HG03432 (cell line): ENCODE measurements at regions not wholly inside any gene's neighbourhood (a gene's known extent, or its start where the extent isn't known, plus 50 kb on each side); places are given as distances from the start of the nearest gene placed in this dataset.
A peak's percentile ranks its signal among the peaks of the same experiment; 100 is the strongest.
"Not testable (repeated sequence)": the region's sequence is repeated elsewhere in the genome, so short reads cannot be mapped to it uniquely, and the experiment has no call there.

Experiments used
- ATAC-seq: cut with Tn5 transposase; IDR thresholded peaks from one replicate; pipeline ENCODE4 v1.9.1; 2021; ENCODE audit warnings: mild to moderate bottlenecking, moderate library complexity; ENCODE audit not compliant: unreplicated experiment

DNA sequence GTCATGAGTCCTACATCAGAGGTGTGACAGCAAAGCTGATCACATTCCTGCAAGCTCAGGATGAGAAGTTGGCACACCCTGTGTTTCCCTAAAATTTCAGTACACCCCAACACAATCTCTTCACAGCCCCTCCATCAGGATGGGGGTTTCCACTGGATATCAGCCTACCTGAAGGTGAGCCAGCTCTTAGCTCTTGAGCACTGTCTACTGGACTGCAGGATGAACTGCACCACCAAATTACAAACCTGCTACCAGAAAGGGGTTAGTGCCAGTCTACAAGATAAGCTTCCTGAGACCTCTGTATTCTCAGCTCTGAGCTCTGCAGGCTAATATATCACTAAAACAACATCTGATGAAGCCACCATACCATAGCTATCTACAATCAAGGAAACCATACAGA lies 1616.2 kb upstream of the SPRY2 start:
- ATAC-seq: peak; percentile 44

GRCh38 chr13:81929988-81930387 lies 1589.1 kb upstream of the SPRY2 start:
- ATAC-seq: no peak

DNA sequence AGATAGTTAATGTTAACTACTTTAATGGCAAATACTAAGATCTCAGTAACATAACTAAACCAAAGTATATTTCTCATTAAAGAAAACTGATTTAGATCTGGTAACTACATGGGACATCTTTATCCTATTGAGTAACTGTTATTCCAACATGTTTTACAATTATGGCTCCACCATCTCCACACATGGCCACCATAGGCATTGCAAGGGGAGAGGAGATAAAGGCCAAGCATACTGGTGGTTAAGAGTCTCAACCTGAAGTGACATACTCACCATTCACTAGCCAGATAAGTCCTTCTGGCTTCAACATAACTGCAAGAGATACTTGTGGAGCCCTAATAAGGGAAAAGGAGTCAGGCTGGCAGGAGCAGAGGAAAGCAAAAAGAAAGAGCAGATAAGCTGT lies 1586.4 kb upstream of the SPRY2 start:
- no peak for ATAC-seq

DNA sequence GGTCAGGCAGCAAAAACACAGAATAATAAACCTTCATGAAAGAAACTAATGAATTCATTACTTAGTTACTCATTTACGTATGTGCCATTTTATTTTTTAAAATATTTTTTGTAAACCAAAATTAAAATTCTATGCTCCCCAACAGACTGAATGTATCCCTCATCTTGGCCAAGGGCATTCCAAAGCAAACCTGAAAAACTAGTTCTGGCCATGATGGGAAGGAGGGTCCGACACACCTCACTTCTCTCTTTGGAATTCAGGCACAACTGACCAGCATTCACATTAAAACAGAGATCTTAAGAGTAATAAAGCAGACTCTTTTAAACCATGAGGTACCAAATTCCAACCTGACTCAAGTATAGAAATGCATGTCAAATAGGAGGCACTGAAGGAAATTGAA lies 1576.9 kb upstream of the SPRY2 start:
- ATAC-seq: no peak

DNA sequence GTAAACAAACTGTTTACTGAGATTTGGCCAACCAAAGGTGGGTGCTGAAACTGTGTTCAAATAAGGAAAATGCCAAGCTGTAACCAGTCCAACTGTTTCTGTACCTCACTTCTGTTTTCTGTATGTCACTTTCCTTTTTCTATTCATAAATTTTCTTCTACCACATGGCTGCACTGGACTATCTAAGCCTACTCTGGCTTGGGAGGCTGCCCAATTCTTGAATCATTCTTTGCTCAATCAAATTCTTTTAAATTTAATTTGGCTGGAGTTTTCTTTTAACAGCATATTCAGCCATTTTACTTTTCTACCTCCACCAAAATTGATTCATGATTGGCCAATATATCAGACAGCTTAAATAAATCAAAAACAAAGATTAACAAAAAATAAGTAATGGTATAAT lies 1575.5 kb upstream of the SPRY2 start:
- no peak for ATAC-seq

DNA sequence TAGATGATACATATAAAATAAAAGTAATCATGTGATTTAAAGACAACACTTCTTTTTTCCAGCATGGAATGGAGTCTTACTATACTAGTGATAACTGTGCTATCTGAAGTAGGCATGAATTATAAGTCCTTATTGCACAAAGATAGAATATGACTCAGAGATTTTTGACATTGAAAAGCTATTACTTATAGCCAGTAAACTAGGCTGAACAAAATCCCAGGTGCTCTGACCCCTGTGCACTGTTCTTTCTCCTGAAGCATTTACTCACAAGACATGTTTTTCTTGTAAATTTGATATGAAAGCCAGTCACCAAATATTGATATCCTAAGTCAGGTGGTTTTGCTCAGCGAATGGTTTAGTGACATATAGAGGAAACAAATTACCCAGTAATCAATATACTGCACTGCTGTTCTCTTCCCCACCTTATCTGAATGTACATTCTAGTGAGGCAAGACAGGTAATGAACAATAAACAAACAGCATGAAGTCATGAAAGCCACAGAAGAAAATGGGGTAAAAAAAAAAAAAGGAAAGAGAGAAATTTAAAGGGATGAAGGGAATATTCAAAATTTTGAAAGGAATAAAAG lies 1567.0 kb upstream of the SPRY2 start:
- no peak for ATAC-seq

GRCh38 chr13:81888855-81889254 lies 1547.9 kb upstream of the SPRY2 start:
- ATAC-seq: no peak

DNA sequence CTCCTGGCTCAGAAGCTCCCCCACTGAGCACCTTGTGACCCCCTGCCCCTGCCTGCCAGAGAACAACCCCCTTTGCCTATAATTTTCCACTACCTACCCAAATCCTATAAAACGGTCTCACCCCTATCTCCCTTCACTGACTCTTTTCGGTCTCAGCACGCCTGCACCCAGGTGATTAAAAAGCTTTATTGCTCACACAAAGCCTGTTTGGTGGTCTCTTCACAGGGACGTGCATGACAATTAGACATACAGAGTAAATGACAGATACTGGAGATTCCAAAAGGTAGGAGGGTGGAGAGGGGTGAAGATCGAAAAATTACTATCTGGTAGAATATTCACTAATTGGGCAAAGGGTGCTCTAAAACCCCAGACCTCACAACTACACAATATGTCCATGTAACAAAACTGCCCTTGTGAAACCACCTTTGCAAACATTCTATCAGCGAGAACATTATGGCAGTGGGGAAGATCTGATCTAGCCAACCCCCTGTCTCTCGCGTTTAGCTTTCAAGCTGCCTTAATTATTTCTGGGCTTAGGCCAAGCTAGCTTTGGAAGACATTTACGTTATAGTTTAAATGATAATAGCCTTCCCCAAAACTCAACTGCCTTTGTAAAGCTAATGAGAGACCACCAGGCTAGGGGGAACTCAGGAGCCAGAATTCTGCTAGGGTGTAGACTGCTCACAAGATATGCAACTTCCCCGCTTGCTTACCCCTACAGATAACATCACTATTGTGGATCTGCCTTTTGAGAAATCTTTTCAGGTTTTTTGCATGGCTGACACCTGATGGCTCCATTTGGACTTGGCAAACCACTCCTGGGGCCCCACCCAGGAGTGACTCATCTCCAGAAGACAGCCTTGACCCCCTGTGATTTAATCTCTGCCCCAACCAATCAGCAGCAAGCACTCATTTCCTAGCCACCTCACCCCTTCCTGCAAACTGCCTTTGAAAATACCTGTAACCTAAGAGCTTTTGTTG lies 1534.0 kb upstream of the SPRY2 start:
- ATAC-seq: no peak

- no peak for ATAC-seq
Observed at GRCh38 chr13:81874253-81874652, 1533.3 kb upstream of the SPRY2 start.

DNA sequence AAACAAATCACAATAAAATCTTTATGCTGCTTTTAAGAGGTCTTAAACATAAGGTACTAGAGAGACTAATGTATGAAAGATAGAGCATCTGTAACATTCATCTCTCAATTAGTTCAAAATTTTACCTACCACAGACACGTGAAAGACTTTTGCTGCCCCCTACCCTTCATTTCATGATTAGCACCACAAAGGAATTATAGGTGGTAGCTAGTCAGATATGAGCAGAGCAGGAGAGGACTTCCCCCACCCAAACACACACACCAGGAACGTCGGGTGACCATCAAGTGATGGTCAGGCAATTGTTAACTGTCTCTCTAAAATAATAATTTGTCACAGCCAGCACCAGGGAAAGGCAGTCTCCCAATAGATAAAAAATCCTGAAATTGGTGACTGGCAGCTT lies 1531.7 kb upstream of the SPRY2 start:
- ATAC-seq: peak; percentile 54

- not testable (repeated sequence) for ATAC-seq
Observed at GRCh38 chr13:81871751-81872325, 1530.9 kb upstream of the SPRY2 start.

- no peak for ATAC-seq
Observed at GRCh38 chr13:81848291-81848690, 1507.4 kb upstream of the SPRY2 start.

DNA sequence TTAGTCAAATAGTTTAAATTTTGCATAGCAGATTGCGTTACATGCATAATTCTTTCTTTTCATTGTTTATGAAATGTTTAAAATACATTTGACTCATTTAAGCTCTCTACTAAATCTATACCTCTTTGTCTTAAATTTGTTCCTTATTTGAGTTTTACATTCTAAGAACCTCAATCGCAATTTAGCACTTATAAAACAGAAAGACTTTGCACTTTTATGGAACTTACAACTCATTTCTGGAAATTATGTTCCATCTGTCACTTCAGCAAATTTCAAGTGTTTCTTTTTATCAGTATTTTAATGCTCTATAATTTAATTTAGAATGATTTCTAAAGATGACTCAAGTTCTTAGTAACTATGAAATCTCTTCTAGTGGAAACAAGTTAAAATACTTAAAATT lies 1505.8 kb upstream of the SPRY2 start:
- ATAC-seq: no peak

- ATAC-seq: no peak
Observed at GRCh38 chr13:81821259-81821658, 1480.3 kb upstream of the SPRY2 start.

GRCh38 chr13:81800433-81800832 lies 1459.5 kb upstream of the SPRY2 start:
- no peak for ATAC-seq

DNA sequence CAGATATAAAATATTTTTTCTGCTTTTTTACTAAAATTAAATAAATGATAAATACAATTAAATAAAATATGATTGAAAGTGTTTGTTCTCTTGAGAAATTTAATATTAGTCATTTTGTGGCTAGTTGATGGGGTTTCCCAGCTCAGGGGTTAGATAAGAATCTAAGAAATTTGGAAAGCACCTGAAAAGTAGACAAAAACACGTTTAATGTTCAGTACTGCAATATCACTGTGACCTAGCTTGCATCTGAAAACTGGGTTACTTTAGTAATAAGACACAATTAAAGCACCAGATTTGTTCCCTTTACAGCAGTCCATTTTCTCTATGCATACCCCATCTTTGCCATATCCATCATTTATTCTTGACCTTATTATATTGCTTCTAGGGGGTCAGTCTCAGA lies 1454.8 kb upstream of the SPRY2 start:
- no peak for ATAC-seq

- no peak for ATAC-seq
Observed at GRCh38 chr13:81791641-81792040, 1450.7 kb upstream of the SPRY2 start.

DNA sequence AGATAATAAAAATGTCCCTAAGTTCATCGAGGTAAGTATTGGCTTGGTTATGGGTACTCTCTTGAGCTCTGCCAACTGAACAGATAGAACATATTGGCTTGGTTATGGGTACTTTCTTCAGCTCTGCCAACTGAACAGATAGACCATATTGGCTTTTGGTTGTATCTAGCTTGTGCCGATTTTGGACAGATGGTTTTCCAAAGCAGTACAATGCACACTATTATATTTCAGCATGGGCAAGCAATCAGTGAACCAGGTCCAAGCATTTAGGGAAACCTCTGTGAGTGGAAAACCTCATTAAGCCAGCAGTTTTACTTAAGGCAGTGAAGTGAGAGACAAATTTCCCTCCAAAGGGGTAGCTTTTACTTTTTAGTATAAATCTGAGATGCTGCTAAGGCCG lies 1440.5 kb upstream of the SPRY2 start:
- ATAC-seq: no peak

DNA sequence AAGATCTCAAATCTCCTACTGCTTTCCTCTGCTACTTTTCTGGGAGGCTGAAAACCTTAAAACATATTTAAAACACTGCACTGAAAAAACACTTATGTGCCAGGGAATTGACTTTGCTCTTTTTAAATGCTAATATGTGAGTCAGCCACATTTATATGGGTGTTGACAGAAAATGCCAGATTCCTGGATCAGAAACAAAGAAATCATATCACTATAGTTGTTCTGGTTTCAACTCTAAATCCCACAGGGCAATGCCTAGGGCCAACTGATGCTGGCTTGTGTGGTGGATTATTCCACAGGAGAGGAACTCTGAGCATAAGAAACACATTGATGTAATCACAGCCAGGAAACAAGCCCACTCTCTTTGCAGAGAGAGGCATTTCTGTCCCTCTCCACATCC lies 1439.0 kb upstream of the SPRY2 start:
- no peak for ATAC-seq

DNA sequence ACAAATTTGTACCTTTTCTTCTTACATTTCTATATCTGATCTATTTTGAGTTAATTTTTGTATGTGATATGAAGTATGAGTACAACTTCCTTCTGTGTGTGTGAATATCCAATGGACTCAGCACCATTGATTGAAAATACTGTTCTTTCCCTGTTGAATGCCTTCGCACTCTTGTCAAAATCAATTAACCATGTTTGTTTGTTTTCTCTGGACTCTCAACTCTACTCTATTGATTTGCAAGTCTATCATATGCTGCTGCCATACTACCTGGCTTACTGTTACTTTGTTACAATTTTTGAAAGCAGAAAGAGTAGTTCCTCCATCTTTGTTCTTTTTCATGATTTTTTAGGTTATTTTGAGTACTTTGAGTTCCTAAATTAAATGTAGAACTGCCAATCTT lies 1437.4 kb upstream of the SPRY2 start:
- no peak for ATAC-seq

DNA sequence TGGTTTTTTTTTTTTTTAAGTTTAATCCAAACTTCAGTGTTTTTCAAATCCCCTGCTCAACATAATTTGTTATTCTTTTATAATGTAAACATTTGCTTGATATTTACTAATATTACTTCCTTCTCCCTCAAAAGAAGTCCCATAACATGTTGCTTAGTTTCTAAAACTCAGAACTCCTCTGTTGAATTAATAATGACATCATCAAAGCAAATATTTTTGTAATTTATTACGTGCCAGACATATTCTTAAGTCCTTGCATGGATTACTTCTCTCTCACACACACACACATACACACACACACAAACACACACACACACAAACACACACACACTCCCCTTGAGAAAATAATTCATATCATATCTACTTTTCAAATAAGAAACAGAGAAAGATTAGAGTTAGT lies 1432.3 kb upstream of the SPRY2 start:
- ATAC-seq: no peak

DNA sequence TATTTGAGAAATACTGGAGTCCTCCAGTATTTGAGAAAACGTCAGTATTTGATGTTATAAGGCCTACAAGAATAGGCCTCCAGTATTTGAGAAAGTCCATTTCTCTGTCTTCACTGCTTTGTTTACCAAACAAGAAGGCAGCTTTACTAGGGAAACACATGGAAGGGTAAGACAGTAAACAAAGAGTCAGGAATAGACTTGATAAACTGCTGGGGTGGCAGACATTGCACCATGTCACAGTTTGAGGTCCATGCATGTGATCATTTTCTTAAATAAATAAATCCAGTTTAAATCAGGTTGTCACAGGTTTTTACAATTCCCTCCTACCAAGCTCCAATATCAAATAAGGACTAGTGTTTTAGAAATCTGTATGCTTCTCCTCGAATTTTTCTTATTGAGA lies 1431.0 kb upstream of the SPRY2 start:
- no peak for ATAC-seq
